GM04504 (cell line): ENCODE measurements at regions not wholly inside any gene's neighbourhood (a gene's known extent, or its start where the extent isn't known, plus 50 kb on each side); places are given as distances from the start of the nearest gene placed in this dataset.

Experiments used
- DNase-seq: peaks from one replicate; pipeline ENCODE4 v3.0.0-alpha.2; 2012; ENCODE audit warnings: low read depth

DNA sequence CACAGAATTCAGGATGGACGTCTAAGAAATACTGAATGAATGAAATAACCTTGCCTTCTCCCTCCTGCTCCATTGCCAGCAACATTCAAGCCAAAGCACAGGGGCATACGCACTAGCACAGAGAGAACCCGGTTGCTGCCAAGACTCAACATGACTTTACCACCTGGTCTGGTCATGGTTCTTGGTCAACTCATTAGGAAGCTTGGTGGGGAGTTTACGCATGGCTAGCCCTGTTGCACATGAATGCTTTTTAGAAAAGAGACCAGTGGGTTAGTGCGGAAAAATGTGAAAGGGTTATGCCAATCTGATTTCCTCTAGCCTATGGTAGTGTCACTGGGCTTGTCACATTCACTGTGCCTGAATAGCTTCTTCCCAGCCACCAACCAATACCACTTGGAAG is 187.6 kb upstream of the NEBL start:
- no peak for DNase-seq

- DNase-seq = no peak
Measured at GRCh38 chr10:21083861-21084260, 186.8 kb upstream of the NEBL start.

GRCh38 chr10:21082206-21082605 is 185.1 kb upstream of the NEBL start:
- DNase-seq = no peak

- DNase-seq = no peak
Measured at GRCh38 chr10:21080261-21080660, 183.2 kb upstream of the NEBL start.

DNA sequence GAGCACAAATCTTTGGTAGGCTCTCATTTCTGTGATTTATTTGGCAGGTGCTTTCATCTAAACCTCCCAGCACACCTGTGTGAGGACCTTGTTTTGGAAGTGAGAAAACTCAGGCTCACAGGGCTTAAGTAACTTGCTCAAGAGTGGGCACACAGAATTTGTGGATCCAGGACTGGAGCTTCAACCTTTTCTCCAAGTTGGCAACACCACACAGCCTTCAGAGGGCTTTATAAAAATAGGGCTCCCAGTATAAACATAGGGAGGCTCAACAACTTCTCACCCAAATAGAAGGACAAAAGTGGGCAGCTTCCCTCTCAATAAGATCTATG is 182.2 kb upstream of the NEBL start:
- DNase-seq = no peak

- peak; percentile 33 for DNase-seq
Measured at GRCh38 chr10:21078410-21079329, 181.6 kb upstream of the NEBL start.

DNA sequence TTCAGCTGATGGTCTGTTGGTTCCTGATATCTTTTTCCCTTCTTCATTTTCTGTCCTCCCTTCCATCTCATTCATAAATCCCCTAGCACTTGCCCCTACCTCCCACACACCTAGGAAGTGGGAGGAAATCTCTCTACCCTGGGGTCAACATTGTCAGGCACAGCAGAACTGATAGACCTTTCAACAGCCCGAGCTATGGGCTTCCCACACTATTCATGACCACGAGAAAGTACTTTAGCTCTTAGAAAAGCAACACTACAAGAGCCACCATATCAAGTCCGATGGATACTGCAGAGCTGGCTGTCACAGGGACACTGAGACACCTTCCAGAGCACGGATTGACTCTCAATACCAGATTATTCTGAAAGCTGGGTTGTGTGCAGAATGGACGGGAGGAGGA is 180.6 kb upstream of the NEBL start:
- DNase-seq = no peak

- DNase-seq = no peak
Measured at GRCh38 chr10:21076381-21076780, 179.3 kb upstream of the NEBL start.

DNA sequence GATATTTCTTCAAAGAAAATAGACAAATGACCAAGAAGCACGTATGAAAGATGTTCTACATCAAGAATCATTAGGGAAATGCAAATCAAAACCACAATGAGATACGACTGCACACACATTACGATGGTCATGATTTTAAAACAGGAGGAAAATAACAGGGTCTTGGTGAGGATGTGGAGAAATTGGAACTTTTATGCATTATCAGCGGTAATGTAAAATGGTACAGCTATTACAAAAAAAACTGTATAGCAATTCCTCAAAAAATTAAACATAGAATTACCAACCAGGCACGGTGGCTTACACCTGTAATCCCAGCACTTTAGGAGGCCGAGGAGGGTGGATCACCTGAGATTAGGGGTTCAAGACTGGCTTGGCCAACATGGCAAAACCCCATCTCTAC is 178.8 kb upstream of the NEBL start:
- DNase-seq = no peak

- DNase-seq = no peak
Measured at GRCh38 chr10:21071001-21071673, 174.0 kb upstream of the NEBL start.

- DNase-seq = no peak
Measured at GRCh38 chr10:21069929-21070700, 173.0 kb upstream of the NEBL start.

GRCh38 chr10:21069278-21069677 is 172.2 kb upstream of the NEBL start:
- DNase-seq = no peak

- DNase-seq = no peak
Measured at GRCh38 chr10:21068026-21068656, 171.0 kb upstream of the NEBL start.

DNA sequence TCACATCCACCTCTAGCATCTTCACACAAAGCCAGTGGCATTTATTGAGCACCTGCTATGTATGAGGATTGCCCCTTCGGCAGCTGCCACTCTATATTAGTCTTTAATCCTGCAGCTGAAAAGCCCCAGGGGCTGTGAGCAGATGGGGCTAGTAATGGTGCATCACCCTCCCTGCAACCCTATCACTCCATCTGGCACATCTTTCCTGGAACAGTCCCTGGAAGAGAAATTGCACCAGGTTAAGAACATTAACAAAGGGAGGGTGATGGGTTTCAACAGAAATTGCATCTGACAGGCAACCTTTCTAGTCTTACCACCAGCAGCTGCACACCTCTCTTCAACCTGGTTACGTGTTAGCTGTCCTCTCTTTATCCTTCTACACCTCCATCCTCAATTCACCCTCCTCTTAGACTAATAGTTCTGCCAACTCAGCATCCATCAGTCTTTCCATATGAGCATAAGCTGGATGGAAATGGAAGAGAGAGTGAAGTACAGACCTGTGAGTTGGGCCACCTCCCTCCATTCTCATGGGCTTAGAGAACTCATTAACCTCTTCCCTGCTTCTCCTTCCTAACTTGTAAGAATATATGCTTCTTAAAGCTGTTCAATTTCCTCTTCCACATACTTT is 168.6 kb upstream of the NEBL start:
- DNase-seq = no peak

- DNase-seq = no peak
Measured at GRCh38 chr10:21061982-21062381, 164.9 kb upstream of the NEBL start.

GRCh38 chr10:21061184-21061583 is 164.1 kb upstream of the NEBL start:
- no peak for DNase-seq

DNA sequence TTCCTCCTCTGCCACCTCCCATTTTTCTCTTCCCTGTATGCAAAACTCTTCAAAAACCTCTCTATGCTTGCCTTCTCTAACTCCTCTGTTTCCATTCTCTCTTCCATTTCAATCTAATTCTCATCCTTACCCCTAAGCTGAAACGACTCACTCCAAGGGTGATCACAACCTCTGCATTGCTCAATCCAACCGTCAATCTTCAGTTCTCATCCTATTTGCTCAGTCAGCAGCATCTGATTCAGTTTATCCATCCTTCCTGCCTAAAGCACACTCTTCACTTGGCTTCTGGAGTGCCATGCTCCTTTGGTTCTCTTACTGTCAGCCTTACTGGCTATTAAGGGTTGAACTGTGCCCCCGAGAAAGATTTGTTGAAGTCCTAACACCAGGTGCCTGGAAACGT is 163.5 kb upstream of the NEBL start:
- DNase-seq = no peak

GRCh38 chr10:21057989-21058388 is 160.9 kb upstream of the NEBL start:
- DNase-seq = no peak

GRCh38 chr10:21057436-21057835 is 160.3 kb upstream of the NEBL start:
- DNase-seq = no peak

DNA sequence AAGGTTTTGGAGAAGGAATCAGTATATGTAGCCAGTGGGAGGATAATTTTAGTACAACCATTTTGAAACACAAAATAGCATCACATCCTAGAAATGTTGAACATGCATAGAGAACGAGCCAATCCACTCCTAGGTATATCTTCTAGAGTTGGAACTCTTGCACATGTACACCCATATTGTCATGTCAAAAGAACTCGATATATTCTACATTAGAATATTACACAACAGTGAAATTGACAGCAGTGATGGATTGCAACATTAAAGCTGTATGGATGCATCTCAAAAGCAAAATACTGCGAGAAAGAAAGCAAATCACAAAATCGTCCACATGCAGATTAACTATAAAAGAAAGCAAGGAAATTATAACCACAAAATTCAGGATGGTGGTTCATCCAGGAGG is 159.3 kb upstream of the NEBL start:
- no peak for DNase-seq

DNA sequence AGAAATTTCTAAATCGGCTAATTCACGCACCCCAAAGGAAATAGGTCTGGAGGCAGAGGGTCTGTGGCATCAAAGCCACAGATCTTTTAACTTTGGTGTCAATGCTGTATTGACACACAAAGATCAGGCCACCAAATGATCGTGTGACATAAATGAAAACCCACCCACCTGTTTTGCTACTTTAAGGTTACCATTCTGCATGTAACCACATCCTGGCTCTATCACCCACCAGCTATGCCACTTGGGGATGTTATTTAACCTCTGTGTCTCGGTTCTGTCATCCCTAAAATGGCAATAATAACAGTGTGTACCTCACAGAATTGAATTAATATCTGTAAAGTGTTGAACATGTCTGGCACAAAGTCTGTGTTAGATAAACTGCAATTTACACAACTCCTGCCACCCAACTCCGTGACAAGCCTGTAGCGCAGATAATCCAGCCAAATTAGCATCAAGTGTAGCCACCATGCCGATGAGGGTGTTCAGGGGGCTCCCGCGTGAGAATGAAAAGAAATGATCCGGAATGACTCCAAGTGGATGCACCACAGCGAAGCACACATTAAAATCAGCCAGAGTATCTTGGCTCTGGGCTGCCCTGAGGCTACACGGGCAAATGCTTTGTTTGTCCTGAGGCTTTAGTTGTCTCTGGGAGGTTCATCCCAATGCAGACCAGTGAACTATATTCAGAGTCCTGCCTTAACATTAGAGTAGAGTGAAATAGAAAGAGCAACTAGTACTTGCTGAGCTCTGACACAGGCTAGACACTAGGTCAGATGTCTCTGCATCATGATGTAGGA is 158.4 kb upstream of the NEBL start:
- no peak for DNase-seq
